OCI-M2 (cell line): ENCODE measurements at regions not wholly inside any gene's neighbourhood (a gene's known extent, or its start where the extent isn't known, plus 50 kb on each side); places are given as distances from the start of the nearest gene placed in this dataset.

Source experiments
- DNase-seq: peaks from one replicate; lab custom pipeline; 2025; ENCODE audit not compliant: unreplicated experiment; lab: John Stamatoyannopoulos, UW

DNA sequence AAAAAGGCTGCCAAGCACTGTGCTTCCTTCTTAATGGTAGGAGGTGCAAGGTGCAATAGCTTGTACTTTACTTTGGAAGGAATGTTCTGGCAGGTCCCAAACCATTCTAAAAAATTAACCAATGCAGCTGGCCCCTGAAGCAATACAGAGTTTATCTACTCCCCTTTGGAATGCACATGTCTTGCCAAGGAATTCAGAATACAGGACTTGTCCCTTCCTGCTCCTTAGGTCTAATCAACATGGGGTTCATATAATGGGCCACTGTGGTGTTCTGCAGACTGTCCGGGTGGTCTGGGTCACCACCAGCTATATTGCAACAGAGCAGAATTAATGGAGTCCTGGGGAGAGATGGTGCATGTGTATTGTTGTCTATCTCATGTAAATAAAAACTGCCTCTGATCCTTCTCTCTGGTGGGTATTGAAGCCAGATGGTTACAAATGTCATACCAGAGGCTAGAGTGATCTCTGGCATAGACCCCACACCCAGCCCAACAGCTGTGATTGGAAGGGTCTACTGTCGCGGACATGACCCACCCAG lies 112.8 kb downstream of the RIPK4 start:
- DNase-seq = no peak

DNA sequence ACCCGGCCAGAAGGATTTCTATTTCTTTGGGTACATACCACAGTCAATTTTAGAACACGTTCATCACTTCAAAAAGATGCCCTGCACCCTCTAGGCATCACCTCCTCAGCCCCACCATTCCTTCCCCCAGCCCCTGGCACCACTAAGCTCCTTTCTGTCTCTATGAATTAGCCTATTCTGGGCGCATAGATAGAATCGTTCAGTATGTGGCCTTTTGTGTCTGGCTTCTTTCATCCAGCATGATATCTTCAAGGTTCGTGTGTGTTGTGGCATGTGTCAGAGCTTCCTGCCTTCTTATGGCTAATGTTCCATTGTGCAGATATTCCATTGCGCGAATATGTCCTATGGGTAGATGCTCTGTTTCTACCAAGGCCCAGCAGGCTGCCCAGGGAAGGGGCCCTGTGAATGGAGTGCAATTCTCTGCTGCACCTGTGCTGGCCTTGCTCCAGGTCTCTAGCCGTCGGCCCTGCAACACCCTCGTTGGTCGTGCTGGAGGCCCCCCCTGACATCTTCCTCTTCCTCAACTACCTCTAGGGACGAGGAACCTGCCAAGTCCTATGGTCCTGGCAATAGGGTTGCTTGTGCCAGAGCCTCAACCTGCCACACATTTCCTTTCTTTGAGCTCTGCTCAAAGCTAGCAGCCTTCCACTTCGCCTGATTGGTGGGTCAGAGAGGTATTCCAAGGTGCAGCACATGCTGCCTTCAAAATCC lies 113.5 kb downstream of the RIPK4 start:
- DNase-seq = no peak

DNA sequence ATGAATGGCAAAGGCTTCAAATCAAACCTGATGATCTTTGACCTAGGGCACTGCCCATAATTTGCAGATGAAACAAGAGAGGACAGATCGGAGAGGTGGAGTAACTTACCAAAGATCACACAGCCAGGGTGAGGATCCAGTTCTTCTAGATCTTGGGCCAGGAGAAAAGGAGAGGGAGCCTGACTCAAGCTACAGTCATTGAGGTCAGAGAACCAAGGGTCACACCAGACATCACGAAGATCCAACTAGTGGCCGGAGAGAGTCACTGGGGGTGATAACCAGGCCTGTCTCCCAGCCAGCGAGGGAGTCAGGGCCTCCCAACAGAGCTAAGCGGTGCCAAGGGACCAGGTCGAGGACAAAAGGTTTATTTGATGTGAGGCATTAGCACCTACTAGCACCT lies 115.0 kb downstream of the RIPK4 start:
- DNase-seq = no peak

DNA sequence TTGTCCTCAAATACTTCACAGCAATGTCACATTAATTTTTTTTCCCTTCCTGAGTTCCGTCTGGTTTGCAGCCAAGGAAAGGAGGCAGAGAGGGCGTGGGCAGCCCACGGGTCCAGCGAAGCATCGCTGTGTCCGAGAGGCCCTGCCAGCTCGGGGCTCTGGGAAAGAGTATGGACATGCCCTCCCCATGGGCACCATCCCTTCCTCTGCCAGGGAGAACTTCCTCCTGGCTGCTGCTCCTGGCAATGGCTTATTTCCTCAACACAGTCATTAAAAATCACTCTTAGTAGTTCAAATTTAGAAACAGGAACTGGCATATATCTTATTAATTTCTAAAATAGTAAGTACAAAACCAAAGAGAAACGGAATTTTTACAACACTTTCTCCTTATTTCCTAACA lies 115.4 kb downstream of the RIPK4 start:
- DNase-seq = no peak

DNA sequence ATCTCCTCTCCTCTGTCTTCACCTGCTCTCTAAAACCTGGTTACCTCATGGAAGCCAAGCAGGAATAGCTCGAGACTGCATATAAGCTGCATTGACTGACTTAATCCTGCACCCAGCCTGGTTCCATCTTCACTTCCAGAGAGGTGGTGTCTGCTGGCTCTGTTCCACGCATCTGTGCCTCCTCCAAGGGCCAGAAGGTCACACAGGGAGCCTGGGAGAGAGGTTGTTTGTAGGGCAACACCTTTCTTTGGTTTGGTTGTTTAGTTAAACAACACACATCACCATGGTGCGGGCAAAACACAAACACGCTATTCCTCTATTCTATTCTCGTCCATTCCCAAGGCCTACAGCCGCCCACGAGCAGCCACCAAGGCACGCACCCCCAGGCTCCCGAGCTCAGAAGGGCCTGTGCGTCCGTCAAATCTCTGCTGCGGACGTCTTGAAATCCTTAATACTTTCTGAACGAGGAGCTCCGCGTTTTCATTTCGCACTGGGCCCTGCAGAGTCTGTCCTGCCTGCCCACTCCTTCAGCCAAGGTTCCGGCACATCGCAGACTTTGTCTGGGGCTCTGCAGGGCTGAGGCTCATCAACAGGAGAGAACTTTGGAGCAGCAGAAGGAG lies 116.2 kb downstream of the RIPK4 start:
- DNase-seq = no peak

DNA sequence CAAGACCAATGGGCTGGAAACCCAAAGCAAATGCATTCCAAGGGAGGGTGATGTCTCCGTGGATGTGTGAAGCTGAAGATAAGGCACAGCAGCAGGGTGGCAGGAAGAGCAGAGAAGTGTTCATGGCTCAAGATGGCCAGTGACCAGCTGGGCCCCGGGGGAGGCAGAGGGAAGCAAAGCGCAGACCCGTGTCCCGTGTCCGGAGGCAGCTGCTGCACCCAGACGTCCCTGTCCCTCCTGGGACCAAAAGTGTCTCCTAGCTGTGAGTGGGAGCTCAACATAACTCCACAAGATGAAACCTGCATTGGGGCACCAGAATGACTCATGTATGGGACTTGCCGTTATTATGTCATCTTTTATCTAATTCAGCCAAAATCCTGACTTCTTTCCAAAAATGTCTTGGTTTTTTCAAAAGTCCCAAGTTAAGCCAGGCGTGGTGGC lies 118.2 kb downstream of the RIPK4 start:
- DNase-seq = no peak

DNA sequence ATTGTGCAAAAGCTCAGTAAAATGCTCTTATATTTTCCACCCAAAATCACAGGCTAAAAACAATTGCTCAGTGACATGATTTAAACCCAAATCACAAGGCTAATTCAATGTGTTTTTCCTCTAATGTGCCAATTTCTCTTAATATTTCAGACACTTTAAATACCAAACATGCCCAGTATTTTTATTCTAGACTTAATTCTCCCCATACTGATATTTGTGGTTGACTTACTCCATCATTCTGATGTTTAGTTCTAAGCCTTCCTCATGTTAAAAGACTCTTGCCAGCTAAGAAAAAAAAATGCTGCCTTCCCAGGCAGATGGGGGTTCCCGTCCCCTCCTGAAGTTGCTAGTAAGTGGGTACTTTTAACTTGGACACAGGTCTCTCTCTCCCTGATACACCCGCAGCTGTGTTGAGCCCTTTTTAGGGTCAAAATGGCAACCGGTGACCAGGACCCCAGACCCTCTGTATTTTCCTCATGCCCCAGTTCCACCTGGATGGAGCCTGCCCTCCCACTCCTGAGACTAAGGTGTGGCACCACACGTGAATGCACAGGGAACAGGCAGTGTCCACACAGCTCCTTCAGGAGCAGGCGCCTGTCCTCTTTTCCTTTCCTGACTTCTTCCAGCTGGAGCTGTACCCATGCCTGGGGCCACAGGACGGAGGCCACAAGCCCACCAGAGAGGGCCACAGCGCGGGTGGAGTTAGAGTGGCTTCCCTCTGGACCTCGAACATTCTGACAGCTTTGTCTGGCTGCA lies 118.9 kb downstream of the RIPK4 start:
- DNase-seq = no peak

DNA sequence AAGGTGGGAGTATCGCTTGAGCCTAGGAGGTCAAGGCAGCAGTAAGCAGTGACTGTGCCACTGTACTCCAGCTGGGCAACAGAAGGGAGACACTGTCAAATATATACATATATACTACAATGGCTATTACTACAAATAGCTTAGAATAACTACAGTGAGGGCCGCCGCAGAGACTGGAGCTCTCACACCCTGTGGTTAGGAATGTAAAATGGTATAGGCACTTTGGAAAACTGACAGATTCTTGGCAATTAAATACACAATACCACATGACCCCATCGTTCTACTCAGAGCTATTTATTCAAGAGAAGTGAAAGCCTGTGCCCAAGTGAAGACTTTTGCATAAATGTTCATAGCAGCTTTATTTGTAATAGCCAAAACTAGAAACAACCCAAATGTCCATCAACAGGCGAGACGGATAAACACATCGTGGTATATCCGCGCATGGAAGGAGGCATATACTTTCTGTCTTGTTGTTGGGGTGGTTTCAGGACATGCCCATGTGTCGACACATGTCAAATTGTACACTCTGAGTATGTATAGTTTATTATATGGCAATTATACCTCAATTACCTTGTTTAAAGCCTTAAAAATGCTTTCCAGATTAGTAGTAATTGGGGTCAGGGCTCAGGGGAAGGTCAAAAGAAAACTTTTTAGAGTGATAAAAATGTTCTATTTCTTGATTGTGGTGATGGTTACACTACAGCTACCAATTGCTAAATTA lies 123.4 kb downstream of the RIPK4 start:
- no peak for DNase-seq

DNA sequence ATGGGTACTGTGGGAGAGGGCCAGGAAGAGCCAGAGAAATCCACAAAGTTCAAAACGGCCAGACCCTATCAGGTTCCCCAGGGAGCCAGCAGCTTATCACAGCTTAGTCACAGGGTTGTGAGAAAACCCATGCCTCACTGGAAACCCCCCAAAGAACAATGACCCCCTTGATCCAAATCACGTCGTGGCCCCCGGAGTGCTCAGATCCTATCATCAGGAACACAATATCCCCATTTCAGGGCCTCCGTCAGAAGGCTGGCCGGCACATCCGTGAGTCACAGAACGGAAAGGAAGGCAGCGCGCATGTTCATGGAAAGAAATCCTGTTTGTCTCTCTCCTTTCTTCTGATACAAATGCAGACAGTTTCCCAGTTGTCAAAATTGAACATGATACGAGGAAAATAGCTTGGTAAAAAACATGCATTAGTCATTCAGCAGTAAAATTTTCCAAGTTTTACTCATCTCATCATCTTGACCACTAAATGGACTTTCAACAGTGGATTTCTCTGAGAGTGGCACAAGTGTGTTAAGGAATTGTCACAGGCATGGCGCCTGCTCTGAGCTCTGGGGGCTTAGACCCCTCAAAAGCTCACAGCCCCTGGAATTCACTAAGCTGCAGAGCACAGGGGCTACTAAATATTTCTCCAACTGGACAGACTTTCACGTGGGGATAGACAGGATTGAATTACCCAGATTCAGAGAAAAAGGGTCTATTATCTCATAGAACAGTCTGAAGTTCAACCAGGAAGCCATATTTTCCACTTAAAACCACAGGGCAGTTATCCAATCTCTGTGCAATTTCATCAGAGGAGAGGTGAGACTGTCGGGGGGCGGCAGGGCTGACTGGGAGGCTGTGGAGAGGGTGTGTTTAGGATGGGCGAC lies 124.8 kb downstream of the RIPK4 start:
- DNase-seq = no peak

DNA sequence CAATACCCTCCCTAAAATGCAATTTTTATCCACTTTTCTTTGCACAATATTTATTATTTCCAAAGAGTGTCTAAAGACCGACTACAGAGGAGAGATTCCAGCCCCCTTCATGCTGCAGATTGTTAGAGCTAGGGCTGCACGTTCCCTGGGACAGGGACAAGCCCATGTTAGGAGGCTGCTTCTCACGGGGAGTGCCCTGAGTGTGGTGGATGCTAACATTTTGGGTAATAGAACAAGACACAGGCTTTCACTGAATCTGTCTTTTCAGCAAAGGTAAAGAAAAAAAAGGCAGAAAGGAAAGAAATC lies 125.4 kb downstream of the RIPK4 start:
- no peak for DNase-seq

DNA sequence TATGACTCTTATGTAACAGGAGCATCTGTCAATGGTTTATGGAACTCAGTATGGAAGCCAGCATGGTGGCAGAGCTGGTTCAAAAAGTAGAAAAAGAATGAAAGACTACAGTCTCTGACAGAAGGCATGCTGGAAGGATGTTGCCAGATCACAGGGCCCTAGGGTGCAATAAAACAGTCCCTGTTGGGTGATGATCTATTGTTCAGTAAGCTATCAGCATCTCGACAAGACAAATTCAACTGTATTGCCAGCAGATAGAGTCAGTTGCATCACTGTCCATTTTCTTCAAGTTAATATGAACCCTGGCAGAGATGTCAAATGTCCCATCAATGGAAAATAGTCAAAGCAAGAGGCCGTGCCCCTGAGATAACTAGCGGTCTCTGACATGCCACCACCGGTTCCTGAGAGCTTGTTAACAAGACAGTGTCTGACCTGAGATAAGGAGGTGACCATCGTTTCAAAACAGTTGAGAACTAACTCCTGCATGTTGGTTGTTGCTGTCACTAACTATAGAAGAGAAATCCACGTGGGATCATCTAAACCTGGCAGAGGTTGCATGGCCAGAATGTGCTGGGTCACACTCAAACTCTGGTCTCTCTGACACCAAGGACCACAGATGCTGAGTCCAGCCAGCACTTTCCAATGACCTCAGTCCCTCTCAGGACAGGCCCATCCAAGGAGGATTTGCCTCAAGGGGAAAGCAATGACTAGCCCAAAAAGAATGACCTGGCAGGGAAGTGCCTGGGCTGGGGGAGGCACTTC lies 125.9 kb downstream of the RIPK4 start:
- DNase-seq = no peak

DNA sequence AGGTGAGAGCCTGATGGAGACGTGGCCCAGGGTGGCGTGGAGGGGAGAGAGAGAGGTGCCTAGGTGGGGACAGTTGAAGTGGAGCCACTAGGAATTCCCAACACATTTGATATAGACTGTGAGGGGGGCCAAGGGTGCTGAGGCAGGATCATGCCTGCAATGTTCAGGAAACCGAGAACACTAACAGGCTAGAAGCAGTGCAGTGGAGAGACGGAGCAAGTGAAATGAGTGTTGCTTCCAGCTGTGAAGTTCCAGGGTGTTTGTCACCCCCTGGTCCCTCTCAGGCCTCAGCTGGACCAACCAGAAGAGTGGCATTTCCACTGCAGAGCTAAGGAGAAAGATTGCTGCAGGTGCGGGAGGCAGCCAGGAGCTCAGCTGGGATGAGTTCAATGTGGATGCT lies 127.1 kb downstream of the RIPK4 start:
- no peak for DNase-seq

DNA sequence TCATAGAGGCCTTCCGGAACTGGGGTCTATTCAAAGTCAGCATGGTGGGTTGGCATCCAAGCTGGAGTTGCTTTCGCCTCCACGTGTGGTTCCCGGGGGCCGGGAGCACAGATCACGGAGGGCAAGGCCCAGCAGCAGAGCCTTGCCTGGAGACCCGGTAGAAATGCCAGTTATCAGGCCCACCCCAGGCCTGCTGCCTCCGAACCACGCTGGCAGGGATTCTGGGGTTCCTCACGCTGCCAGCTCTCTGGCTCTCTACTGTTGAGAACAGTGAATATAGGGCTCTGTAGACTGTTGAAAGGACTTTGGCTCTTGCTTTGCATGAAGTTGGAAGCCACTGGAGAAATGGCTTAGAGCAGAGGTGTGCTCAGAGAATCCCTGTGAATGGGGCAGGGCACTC lies 127.5 kb downstream of the RIPK4 start:
- DNase-seq = no peak

DNA sequence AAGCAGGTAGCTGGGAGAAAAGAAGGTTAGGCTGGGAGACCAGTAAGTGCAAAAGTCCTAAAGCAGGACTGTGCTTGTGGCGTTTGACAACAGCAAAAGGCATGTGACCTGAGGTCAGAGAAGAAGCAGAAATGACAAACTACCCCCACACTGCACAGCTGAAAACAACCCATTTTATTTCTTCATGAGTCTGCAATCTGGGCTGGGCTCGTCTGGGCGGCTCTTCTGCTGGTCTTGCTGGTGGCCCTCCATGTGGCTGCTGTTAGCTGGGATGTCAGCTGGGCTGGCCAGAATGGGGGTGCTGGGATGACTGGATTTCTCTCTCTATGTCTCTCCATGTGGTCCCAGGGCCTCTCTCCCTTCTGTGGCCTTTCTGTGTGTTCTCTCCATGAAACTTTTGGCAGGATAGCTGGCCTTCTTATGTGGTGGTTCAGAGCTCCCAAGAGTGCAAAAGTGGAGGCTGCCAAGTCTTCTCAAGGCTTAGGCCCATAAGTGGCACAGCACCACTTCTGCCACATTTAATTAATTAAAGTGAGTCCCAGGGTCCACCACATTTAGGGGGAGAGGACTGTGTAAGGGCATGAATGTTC lies 128.6 kb downstream of the RIPK4 start:
- DNase-seq = no peak

DNA sequence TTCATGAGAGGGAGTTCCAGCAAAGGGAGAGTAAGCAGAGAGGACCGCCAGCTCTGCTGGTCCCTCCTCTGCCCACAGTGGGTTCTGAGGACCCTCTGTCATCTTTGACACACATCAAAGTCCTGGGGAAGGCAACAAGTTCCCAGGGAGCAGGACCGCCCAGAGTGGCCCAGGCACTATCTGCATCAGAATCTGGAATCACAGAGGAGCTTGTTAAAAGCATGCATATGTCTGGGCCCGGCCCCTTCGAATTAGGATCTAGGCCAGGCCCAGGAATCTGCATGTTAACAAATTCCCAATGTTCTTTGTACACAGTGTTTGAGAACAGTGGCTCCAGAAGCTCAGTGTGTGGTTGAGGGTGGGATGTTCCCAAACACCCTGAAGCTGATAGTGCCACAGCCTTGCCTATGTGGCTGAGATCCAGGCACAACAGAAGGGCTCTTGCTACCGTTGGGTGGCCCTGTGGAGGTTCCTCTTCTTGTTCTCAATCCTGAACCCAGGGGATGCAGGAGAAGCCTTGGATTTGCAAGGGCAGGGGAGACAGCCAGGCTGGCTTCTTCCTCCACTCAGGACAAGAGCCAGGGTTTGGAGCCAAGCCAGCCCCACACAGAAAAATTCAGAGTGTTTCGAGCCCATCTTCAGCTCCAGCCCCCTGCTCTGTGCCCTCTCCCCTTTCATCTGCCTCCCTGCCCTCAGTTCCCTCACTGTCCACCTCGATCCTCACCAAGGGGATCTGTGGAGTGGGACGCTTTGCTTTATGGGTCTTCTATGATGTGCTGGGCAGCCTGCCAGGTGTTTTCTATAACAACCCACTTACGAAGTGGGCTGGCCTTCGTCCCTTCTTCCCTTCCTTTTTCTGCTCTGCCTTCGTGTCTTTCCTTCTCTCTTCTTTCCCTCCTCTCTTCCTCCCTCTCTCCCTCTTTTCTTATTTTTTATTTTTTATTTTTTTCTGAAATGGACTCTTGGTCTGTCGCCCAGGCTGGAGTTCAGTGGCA lies 129.0 kb upstream of the TMPRSS2 start:
- DNase-seq = no peak

DNA sequence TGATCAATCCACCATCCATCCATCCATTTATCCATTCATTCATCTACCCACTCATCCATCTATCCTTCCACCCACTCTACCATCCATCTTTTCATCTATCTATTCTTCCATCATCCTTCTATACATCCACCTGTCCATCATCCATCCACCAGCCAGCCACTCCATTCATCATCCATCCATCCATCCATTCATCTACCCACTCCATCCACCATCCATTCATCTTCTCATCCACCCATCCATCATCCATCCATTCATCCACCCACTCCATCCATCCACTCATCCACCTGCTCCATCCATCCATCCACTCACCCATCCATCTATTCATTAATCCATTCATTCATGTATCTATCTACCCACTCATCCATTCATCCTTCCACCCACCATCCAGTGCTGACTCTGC lies 127.9 kb upstream of the TMPRSS2 start:
- no peak for DNase-seq

DNA sequence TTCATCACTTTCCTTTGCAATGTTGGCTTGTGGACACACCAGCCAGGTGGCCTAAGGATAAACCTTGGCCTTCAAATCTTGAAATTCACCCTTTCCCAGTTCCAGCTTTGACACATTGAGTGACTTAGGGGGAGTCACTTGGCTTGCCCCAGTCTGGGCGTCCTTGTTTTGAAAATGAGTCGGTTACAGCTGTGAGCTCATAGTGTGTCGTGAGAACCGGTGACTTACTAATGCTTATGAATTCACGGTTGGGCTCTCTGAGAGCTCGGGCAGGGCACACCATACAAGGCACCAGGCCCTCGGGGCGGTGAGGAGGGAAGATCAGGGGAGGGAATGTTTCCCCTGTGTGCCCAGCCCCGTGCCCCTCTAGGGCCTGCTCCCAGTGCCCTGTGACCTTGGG lies 126.9 kb upstream of the TMPRSS2 start:
- no peak for DNase-seq

DNA sequence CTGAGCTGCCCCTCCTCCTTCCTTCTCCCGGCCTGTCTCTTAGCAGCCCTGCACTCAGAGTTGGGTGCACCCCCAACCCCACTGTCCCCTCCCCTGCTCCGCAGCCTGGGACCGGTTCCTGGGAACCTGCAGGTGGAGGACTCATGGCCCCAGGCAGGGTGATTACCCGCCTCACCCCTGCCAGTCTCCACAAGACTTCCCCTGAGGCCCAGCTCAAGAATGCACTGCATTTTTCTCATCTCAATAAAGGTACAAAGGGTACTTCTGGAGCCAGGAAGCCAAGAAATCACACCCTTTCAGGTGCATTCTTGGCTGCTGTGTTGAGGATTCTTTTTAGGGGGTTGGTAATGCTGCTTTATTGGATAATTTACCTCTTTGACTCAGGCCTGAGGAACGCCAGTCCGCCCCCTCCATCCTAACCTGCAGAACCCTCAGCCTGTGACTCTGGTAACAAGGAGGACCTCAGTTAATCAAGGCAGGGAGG lies 126.3 kb upstream of the TMPRSS2 start:
- DNase-seq = no peak
